Astrocyte of the cerebellum (primary cell): ENCODE measurements at regions not wholly inside any gene's neighbourhood (a gene's known extent, or its start where the extent isn't known, plus 50 kb on each side); places are given as distances from the start of the nearest gene placed in this dataset.

ENCODE experiments used
- DNase-seq: peaks from one replicate; pipeline ENCODE4 v3.0.0-alpha.2; 2011; ENCODE audit warnings: low read depth
- H3K4me3 ChIP-seq: 2 replicates; pipeline ENCODE4 v1.5.1; 2011; ENCODE audit warnings: mild to moderate bottlenecking, low read depth, low read length, moderate library complexity
- CTCF ChIP-seq: IDR thresholded peaks from 2 replicates; pipeline ENCODE4 v1.5.1; 2012; ENCODE audit warnings: low read length, low read depth, moderate library complexity, mild to moderate bottlenecking; ENCODE audit errors: missing control alignments
- in situ Hi-C: cut with HindIII; loops from 2 replicates; pipeline ENCODE4 v1.10.0; 2017; ENCODE audit warnings: low sequenced_read_pairs

- no peak for DNase-seq
- in situ Hi-C loops, result no loop called here
- no peak for TF ChIP-seq CTCF
- H3K4me3 ChIP-seq, result no peak overlapping the region
These were observed 138.6 kb upstream of the CPEB2 start for GRCh38 chr4:14863418-14864364.

- no peak for DNase-seq
- H3K4me3 ChIP-seq, result no peak overlapping the region
- in situ Hi-C loops, result no loop called here
These were observed 137.8 kb upstream of the CPEB2 start for GRCh38 chr4:14864365-14865030.

GRCh38 chr4:14865031-14865366 lies 137.3 kb upstream of the CPEB2 start:
- TF ChIP-seq CTCF, result no peak
- in situ Hi-C loops, result no loop called here
- DNase-seq, result no peak
- no peak overlapping the region for H3K4me3 ChIP-seq

More at GRCh38 chr4:14864365-14865030, 137.8 kb upstream of the CPEB2 start:
- no peak for TF ChIP-seq CTCF

- no peak for DNase-seq
- TF ChIP-seq CTCF, result no peak
- in situ Hi-C loops, result no loop called here
- H3K4me3 ChIP-seq, result no peak overlapping the region
These were observed 136.5 kb upstream of the CPEB2 start for GRCh38 chr4:14865804-14866203.

GRCh38 chr4:14867847-14868246 lies 134.4 kb upstream of the CPEB2 start:
- H3K4me3 ChIP-seq, result no peak overlapping the region
- DNase-seq, result no peak
- in situ Hi-C loops, result no loop called here
- no peak for TF ChIP-seq CTCF

GRCh38 chr4:14868426-14869395 lies 133.6 kb upstream of the CPEB2 start:
- in situ Hi-C loops, result no loop called here
- DNase-seq, result no peak
- H3K4me3 ChIP-seq, result no peak overlapping the region
- TF ChIP-seq CTCF, result no peak
